Omental fat pad (tissue), 3 donors: ENCODE measurements at regions not wholly inside any gene's neighbourhood (a gene's known extent, or its start where the extent isn't known, plus 50 kb on each side); places are given as distances from the start of the nearest gene placed in this dataset.

Source experiments
- ATAC-seq: fragments of 150-250 bp; one replicate; pipeline ENCODE4 v1.9.1; 2016; ENCODE audit warnings: mild to moderate bottlenecking, moderate library complexity; ENCODE audit not compliant: low FRiP score
- DNase-seq: peaks from one replicate; pipeline ENCODE4 v3.0.0-alpha.2; 2019; ENCODE audit warnings: low spot score
- CTCF ChIP-seq, 3 donors: fragments of 450-650 bp; IDR thresholded peaks; one replicate each; pipeline ENCODE4 v1.5.1; 2016 to 2017; ENCODE audit warnings: antibody characterized with exemption in 3 of 3, mild to moderate bottlenecking in 3 of 3, moderate library complexity in 2 of 3

- no peak for TF ChIP-seq CTCF (IDR thresholded peaks at IDR 0.05)
- no peak for ATAC-seq
- no peak for DNase-seq
These were observed 633.0 kb upstream of the FAM241A start for GRCh38 chr4:111512081-111512783.

- DNase-seq (no peak), ATAC-seq (no peak)
- TF ChIP-seq CTCF (IDR thresholded peaks at IDR 0.05): no peak
These were observed 625.6 kb upstream of the FAM241A start for GRCh38 chr4:111519683-111520082.

GRCh38 chr4:111530446-111530845, 614.8 kb upstream of the FAM241A start:
- ATAC-seq: no peak
- TF ChIP-seq CTCF (IDR thresholded peaks at IDR 0.05): no peak
- no peak for DNase-seq

GRCh38 chr4:111535792-111536191, 609.5 kb upstream of the FAM241A start:
- ATAC-seq: no peak

GRCh38 chr4:111537165-111537564, 608.1 kb upstream of the FAM241A start:
- no peak for TF ChIP-seq CTCF (IDR thresholded peaks at IDR 0.05)
- no peak for DNase-seq
- ATAC-seq: no peak

More at GRCh38 chr4:111535792-111536191, 609.5 kb upstream of the FAM241A start:
- no peak for DNase-seq
- no peak for TF ChIP-seq CTCF (IDR thresholded peaks at IDR 0.05)

- DNase-seq: no peak
- no peak for TF ChIP-seq CTCF (IDR thresholded peaks at IDR 0.05)
- ATAC-seq: no peak
These were observed 607.4 kb upstream of the FAM241A start for GRCh38 chr4:111537871-111538270.

GRCh38 chr4:111540671-111541070, 604.6 kb upstream of the FAM241A start:
- no peak for TF ChIP-seq CTCF (IDR thresholded peaks at IDR 0.05)
- no peak for ATAC-seq
- no peak for DNase-seq
